ENCODE measurements at regions not wholly inside any gene's neighbourhood (a gene's known extent, or its start where the extent isn't known, plus 50 kb on each side); places are given as distances from the start of the nearest gene placed in this dataset.

DNA sequence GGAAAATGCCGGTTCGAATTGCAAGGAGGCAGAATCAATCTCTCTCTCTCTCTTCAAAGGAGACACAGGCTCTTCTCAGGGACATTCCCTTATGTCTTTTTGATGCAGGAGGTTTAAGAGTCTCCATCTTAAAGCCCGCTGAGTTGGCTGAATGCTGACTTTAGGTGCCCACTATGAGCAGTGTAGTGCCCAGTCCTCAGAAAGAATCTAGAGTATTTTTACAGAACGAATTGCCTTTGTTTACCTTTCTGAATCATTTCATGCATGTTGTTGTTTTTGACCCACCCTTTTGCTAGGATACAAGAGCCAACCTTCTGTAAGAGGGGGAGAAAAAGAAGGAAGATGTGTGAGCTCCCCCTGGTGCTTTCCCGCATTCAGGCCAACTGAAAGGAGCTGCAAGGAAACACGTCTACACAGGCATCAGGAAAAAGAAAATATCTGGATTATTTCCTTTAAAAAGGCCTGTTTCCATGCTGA, 193.5 kb upstream of the TCF4 start:
- TF ChIP-seq POLR2A (IDR thresholded peaks at IDR 0.05; ENCODE audit: low read depth, low read length) (no peak), TAF1 (IDR thresholded peaks at IDR 0.05; ENCODE audit: borderline replicate concordance, low read depth, low read length) (no peak)

All from GM12892 (cell line).